T-helper 2 cell treated with Interferon-gamma antibody and Interleukin-4, amounts not matched to agents 100 ng/mL and 5 ng/mL, for 36 hours (primary cell): ENCODE measurements at regions not wholly inside any gene's neighbourhood (a gene's known extent, or its start where the extent isn't known, plus 50 kb on each side); places are given as distances from the start of the nearest gene placed in this dataset.

ENCODE experiments used
- intact Hi-C: fragments of 100-400 bp; cut with micrococcal nuclease; formaldehyde crosslinking; loops from one replicate; pipeline ENCODE4 v1.15.1; 2023

GRCh38 chr15:77541421-77542181 lies 91.1 kb downstream of the LINGO1 start:
- intact Hi-C loops, result loop anchor here (2.0 kb wide), 2 partner anchors 355 to 569 kb away; no protein-coding TSS in a partner anchor

GRCh38 chr15:77540312-77541060 lies 92.2 kb downstream of the LINGO1 start:
- intact Hi-C loops, result no loop called here

- intact Hi-C loops, result no loop called here
Measured at GRCh38 chr15:77538793-77539497, 93.8 kb downstream of the LINGO1 start.

- intact Hi-C loops, result no loop called here
Measured at GRCh38 chr15:77538027-77538451, 94.7 kb downstream of the LINGO1 start.

GRCh38 chr15:77537006-77537405 lies 95.7 kb downstream of the LINGO1 start:
- intact Hi-C loops, result no loop called here

GRCh38 chr15:77535845-77536244 lies 96.9 kb downstream of the LINGO1 start:
- intact Hi-C loops, result no loop called here
